Endothelial cell (in vitro differentiated cells): ENCODE measurements at regions not wholly inside any gene's neighbourhood (a gene's known extent, or its start where the extent isn't known, plus 50 kb on each side); places are given as distances from the start of the nearest gene placed in this dataset.

Experiments
- DNase-seq: peaks from one replicate; pipeline ENCODE4 v3.0.0; 2021; ENCODE audit warnings: low spot score
- H3K27ac Mint-ChIP-seq: one replicate; pipeline ENCODE4 v1.8.0; 2021; ENCODE audit warnings: mixed read lengths, inconsistent platforms; ENCODE audit not compliant: unreplicated experiment
- H3K27me3 Mint-ChIP-seq: one replicate; pipeline ENCODE4 v1.8.0; 2021; ENCODE audit warnings: mild to moderate bottlenecking, moderate library complexity, mixed read lengths, inconsistent platforms; ENCODE audit not compliant: unreplicated experiment
- H3K36me3 Mint-ChIP-seq: one replicate; pipeline ENCODE4 v1.8.0; 2021; ENCODE audit warnings: mild to moderate bottlenecking, low read depth, mixed read lengths, inconsistent platforms; ENCODE audit not compliant: unreplicated experiment
- H3K4me1 Mint-ChIP-seq: one replicate; pipeline ENCODE4 v1.8.0; 2021; ENCODE audit warnings: mild to moderate bottlenecking, mixed read lengths, inconsistent platforms; ENCODE audit not compliant: unreplicated experiment
- H3K4me3 Mint-ChIP-seq: one replicate; pipeline ENCODE4 v1.8.0; 2021; ENCODE audit warnings: mild to moderate bottlenecking, mixed read lengths, inconsistent platforms; ENCODE audit not compliant: unreplicated experiment
- H3K9me3 Mint-ChIP-seq: one replicate; pipeline ENCODE4 v1.8.0; 2021; ENCODE audit warnings: mixed read lengths, inconsistent platforms; ENCODE audit not compliant: unreplicated experiment
- TF ChIP-seq, protein P1 (sequence below): fragments of 200-600 bp; sonication (generic); IDR thresholded peaks from one replicate; pipeline ENCODE4 v1.5.0; 2021; ENCODE audit warnings: antibody characterized with exemption; ENCODE audit not compliant: unreplicated experiment

DNA sequence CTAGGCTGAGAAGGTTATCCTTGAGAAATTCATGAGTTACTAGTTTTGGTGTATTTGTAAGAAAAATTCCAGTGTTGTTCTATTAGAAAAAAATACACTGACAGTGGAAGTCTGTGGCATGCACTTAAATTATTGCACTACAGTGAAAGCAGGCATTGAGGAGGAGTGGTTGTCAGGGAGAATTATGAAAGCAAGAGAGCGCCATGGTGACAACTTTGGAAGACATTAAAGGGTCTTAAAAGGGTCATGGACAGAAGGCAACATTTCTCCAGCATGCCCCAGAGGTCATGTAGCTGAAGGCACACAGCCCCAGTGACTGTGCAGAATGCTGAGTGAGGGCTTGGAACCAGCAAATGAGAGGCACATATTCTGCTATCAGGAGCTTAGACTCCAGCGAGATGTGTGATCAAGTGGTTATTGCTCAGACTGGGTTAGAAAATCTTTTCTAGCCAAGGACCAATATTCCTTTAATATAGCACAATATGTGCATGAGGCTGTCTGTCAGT lies 292.7 kb downstream of the OLFM4 start:
- Mint-ChIP-seq H3K4me1 (no peaks in the 10 kb centered on the region), H3K27me3 (peaks cover 2% of the 10 kb centered on the region), H3K4me3 (no peak overlapping the region), H3K9me3 (no peaks in the 10 kb centered on the region), H3K36me3 (no peaks in the 10 kb centered on the region), H3K27ac (no peak overlapping the region)
- DNase-seq, result no peak
- TF ChIP-seq, protein P1, sequence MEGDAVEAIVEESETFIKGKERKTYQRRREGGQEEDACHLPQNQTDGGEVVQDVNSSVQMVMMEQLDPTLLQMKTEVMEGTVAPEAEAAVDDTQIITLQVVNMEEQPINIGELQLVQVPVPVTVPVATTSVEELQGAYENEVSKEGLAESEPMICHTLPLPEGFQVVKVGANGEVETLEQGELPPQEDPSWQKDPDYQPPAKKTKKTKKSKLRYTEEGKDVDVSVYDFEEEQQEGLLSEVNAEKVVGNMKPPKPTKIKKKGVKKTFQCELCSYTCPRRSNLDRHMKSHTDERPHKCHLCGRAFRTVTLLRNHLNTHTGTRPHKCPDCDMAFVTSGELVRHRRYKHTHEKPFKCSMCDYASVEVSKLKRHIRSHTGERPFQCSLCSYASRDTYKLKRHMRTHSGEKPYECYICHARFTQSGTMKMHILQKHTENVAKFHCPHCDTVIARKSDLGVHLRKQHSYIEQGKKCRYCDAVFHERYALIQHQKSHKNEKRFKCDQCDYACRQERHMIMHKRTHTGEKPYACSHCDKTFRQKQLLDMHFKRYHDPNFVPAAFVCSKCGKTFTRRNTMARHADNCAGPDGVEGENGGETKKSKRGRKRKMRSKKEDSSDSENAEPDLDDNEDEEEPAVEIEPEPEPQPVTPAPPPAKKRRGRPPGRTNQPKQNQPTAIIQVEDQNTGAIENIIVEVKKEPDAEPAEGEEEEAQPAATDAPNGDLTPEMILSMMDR, result no peak

DNA sequence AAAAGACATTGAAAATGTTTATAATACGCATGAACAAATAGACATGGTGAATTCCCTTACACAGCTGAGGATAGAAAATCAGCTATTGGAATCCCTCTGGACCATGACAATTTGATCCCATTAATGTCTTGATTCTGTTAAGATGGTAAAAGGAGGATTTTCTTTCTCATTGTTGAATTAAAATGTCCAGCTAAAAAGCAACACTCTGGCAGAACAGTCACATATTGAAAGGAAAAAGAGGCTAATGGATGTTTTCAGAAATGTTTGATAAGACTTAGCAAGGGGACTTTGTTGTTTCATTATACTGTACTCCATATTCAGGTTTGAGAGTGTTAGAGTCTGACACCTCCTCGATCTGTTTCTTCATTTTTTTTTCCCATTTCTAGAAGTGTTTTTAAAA lies 296.0 kb downstream of the OLFM4 start:
- Mint-ChIP-seq H3K4me3 (no peak overlapping the region), H3K27me3 (no peaks in the 10 kb centered on the region), H3K27ac (no peak overlapping the region), H3K36me3 (no peaks in the 10 kb centered on the region), H3K4me1 (no peaks in the 10 kb centered on the region), H3K9me3 (no peaks in the 10 kb centered on the region)
- DNase-seq, result no peak
- TF ChIP-seq, protein P1, result no peak

DNA sequence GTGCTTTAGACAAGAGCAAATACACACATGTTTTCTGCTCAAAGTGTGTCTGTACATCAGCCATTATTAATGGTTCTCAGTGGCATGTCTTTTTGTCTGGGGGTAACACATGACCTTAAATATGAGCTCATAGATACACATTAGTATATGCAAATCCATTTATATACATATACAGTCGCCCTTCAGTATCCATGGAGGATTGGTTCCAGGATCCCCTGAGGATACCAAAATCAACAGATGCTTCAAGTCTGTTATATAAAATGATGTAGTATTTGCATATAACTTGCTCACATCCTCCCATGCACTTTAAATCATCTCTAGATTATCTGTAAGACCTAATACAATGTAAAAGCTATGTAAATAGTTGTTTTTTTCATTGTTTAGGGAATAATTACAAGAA lies 298.1 kb downstream of the OLFM4 start:
- TF ChIP-seq, protein P1, result no peak
- H3K36me3 Mint-ChIP-seq, result no peaks in the 10 kb centered on the region
- H3K27ac Mint-ChIP-seq, result no peak overlapping the region
- no peak overlapping the region for H3K4me3 Mint-ChIP-seq
- H3K9me3 Mint-ChIP-seq, result no peaks in the 10 kb centered on the region
- no peaks in the 10 kb centered on the region for H3K27me3 Mint-ChIP-seq
- DNase-seq, result no peak
- H3K4me1 Mint-ChIP-seq, result no peaks in the 10 kb centered on the region

DNA sequence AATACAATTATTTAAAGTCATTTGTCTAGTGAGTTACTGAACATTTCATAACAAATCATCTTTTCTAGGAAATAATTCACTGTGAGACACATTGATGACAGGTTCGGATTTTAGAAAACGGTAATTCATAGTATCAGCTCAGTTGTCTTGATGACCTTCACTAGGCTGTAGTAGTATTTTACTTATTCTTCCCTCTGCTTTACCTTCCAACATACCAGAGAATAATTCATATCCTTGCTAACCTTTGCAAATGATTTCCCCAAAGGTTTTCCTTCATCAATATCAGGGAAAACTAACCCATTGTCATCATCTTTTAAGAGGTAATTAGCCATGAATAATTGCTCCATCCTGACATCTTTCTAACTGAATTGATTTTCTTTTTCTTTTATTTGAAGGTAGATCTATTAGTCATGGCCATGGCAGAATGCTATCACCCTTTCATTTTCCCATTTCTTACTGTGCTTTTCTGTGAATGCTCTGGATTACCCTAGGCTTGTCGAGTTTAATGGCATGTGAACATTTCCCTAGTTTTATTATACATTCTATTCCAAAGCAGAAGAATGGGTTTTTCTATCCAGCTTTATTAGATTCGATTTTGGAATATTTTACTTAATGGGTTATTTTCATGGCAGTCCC lies 299.2 kb downstream of the OLFM4 start:
- DNase-seq, result no peak
- no peak overlapping the region for H3K27ac Mint-ChIP-seq
- H3K9me3 Mint-ChIP-seq, result no peaks in the 10 kb centered on the region
- H3K36me3 Mint-ChIP-seq, result no peaks in the 10 kb centered on the region
- H3K4me1 Mint-ChIP-seq, result no peaks in the 10 kb centered on the region
- TF ChIP-seq, protein P1, result no peak
- H3K4me3 Mint-ChIP-seq, result no peak overlapping the region
- H3K27me3 Mint-ChIP-seq, result no peaks in the 10 kb centered on the region

DNA sequence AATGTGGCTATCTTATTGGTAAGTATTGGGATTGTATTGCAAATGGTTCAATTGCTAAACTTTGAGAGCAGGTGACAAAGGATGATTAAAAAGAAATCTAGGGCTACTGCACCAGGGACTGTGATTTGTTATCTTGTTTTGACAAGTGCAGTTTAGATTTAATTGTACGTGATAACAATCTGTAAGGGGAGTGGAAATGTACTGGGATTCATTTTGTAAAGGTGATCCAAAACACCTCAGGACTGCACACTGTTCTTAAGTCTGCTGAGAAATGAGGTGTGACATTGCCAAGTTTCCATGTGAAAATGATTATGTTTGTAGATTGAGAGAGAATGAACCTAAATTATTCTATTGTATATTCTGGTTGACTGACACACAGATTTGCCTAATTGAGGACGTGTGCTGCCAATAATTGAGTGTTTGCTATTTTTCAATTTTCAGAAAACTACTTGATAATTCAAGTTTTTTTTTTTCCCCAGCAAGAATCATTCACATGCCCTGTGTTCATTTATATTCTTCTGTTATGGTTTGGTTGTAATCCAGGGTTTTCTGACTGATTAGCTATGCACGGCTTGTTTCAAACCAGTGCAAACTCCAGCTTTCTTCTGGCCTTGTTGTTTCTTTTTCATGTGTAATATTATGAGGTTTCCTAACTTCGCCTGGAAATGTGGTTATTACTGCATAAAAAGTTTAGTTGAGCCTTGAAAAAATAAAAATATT lies 308.0 kb downstream of the OLFM4 start:
- no peaks in the 10 kb centered on the region for H3K27me3 Mint-ChIP-seq
- TF ChIP-seq, protein P1, result no peak
- no peaks in the 10 kb centered on the region for H3K9me3 Mint-ChIP-seq
- H3K27ac Mint-ChIP-seq, result no peak overlapping the region
- H3K4me1 Mint-ChIP-seq, result no peaks in the 10 kb centered on the region
- no peak for DNase-seq
- no peaks in the 10 kb centered on the region for H3K36me3 Mint-ChIP-seq
- no peak overlapping the region for H3K4me3 Mint-ChIP-seq
